HL-60 (cell line): ENCODE measurements at regions not wholly inside any gene's neighbourhood (a gene's known extent, or its start where the extent isn't known, plus 50 kb on each side); places are given as distances from the start of the nearest gene placed in this dataset.

Source experiments
- DNase-seq, 2 experiments: peaks; one replicate each; pipeline ENCODE4 v3.0.0-alpha.2; 2010 to 2020; ENCODE audit warnings: low read depth in 1 of 2, low spot score in 1 of 2
- H3K27ac ChIP-seq: fragments of 250-450 bp; sonication (Bioruptor Pico); replicated peaks from 2 replicates; pipeline ENCODE4 v1.5.1; 2020; ENCODE audit warnings: mild to moderate bottlenecking, moderate library complexity
- H3K27me3 ChIP-seq: fragments of 250-450 bp; sonication (Bioruptor Pico); 2 replicates; pipeline ENCODE4 v1.5.1; 2021; ENCODE audit warnings: mild to moderate bottlenecking, moderate library complexity; ENCODE audit not compliant: insufficient read depth, poor library complexity, severe bottlenecking
- H3K4me3 ChIP-seq: replicated peaks from 2 replicates; pipeline ENCODE4 v1.5.1; 2011; ENCODE audit warnings: mild to moderate bottlenecking, control low read depth, low read length; ENCODE audit not compliant: insufficient read depth
- GABPA ChIP-seq: IDR thresholded peaks from 2 replicates; pipeline ENCODE4 v1.6.1; 2012; ENCODE audit warnings: low read depth
- POLR2AphosphoS5 ChIP-seq: IDR thresholded peaks from 2 replicates; pipeline ENCODE4 v1.6.1; 2012; ENCODE audit warnings: low read depth
- SPI1 ChIP-seq: IDR thresholded peaks from 2 replicates; pipeline ENCODE4 v1.6.1; 2012; ENCODE audit warnings: low read depth, mild to moderate bottlenecking, borderline replicate concordance
- TF ChIP-seq, protein P1 (sequence below): IDR thresholded peaks from one replicate; pipeline ENCODE4 v1.5.1; 2011; ENCODE audit warnings: low read length, control low read depth, inconsistent platforms; ENCODE audit not compliant: insufficient read depth
- TF ChIP-seq, protein P2 (sequence below): IDR thresholded peaks from 2 replicates; pipeline ENCODE4 v1.6.1; 2012; ENCODE audit warnings: low read depth; ENCODE audit not compliant: insufficient replicate concordance

DNA sequence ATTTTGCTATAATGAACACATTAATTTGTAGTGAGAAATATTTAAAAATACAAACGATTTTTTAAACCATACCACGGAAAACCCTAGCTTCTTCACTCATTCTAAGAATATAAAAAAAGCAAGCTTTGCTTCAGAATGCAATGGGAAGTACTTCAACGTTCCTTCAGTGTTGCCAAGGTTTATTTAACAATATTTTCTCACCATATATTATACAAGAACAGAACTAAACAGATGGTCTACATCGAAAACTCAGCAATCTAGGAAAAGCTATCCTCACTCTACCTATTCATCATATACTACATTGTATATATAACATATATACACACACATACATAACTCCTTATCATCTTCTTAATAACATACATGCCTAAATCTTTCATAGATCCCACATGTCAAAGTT, 1047.4 kb downstream of the IGSF11 start:
- H3K27me3 ChIP-seq, result no peaks in the 10 kb centered on the region
- no peak overlapping the region for H3K4me3 ChIP-seq
- no peak for TF ChIP-seq SPI1
- no peak for TF ChIP-seq POLR2AphosphoS5
- no peak for TF ChIP-seq GABPA
- TF ChIP-seq, protein P1, sequence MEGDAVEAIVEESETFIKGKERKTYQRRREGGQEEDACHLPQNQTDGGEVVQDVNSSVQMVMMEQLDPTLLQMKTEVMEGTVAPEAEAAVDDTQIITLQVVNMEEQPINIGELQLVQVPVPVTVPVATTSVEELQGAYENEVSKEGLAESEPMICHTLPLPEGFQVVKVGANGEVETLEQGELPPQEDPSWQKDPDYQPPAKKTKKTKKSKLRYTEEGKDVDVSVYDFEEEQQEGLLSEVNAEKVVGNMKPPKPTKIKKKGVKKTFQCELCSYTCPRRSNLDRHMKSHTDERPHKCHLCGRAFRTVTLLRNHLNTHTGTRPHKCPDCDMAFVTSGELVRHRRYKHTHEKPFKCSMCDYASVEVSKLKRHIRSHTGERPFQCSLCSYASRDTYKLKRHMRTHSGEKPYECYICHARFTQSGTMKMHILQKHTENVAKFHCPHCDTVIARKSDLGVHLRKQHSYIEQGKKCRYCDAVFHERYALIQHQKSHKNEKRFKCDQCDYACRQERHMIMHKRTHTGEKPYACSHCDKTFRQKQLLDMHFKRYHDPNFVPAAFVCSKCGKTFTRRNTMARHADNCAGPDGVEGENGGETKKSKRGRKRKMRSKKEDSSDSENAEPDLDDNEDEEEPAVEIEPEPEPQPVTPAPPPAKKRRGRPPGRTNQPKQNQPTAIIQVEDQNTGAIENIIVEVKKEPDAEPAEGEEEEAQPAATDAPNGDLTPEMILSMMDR, result no peak
- TF ChIP-seq, protein P2, sequence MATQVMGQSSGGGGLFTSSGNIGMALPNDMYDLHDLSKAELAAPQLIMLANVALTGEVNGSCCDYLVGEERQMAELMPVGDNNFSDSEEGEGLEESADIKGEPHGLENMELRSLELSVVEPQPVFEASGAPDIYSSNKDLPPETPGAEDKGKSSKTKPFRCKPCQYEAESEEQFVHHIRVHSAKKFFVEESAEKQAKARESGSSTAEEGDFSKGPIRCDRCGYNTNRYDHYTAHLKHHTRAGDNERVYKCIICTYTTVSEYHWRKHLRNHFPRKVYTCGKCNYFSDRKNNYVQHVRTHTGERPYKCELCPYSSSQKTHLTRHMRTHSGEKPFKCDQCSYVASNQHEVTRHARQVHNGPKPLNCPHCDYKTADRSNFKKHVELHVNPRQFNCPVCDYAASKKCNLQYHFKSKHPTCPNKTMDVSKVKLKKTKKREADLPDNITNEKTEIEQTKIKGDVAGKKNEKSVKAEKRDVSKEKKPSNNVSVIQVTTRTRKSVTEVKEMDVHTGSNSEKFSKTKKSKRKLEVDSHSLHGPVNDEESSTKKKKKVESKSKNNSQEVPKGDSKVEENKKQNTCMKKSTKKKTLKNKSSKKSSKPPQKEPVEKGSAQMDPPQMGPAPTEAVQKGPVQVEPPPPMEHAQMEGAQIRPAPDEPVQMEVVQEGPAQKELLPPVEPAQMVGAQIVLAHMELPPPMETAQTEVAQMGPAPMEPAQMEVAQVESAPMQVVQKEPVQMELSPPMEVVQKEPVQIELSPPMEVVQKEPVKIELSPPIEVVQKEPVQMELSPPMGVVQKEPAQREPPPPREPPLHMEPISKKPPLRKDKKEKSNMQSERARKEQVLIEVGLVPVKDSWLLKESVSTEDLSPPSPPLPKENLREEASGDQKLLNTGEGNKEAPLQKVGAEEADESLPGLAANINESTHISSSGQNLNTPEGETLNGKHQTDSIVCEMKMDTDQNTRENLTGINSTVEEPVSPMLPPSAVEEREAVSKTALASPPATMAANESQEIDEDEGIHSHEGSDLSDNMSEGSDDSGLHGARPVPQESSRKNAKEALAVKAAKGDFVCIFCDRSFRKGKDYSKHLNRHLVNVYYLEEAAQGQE, result no peak
- no peak overlapping the region for H3K27ac ChIP-seq
- DNase-seq, result no peak

DNA sequence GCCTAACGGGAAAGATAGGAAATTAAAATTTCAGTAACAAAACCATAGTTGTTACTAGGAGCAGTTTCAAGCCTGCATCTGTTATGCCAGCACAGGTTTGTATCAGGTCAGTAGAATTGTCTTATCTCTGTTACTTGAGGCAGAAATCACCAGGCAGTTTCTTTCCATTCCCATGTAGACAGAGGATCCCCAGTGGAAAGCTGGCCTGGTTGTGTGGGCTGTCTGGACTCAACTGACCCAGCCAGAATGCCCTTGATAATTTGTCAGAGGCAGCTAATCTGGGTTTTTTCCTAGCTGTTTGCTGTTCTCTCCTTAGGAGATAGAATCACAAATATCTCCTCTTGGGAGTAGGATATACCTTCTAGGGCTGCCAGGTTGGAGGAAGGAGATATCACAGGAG, 1044.7 kb downstream of the IGSF11 start:
- H3K4me3 ChIP-seq, result no peak overlapping the region
- no peak for DNase-seq
- TF ChIP-seq POLR2AphosphoS5 (no peak), SPI1 (no peak), GABPA (no peak)
- TF ChIP-seq, protein P2, result no peak
- TF ChIP-seq, protein P1, result no peak
- no peak overlapping the region for H3K27ac ChIP-seq
- no peaks in the 10 kb centered on the region for H3K27me3 ChIP-seq

DNA sequence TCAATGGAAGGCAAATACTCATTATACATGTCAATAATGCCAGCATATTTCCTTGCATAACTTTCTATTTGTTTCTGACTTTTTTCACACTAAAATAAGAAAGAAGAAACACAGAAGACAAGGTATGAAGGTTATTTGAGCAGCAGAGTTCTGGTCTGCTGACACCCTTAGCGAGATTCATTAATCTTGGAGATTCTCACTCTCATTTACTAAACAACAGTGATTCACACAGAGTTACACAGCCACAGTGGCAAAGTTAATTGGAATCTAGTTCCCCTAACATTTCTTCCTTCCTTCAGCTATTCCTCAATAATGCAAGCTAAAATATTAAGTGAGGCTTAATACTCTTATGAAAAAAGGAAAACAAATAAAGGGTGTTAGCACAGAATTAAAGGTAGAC, 1044.0 kb downstream of the IGSF11 start:
- TF ChIP-seq SPI1 (no peak), GABPA (no peak), POLR2AphosphoS5 (no peak)
- TF ChIP-seq, protein P1, result no peak
- TF ChIP-seq, protein P2, result no peak
- H3K4me3 ChIP-seq, result no peak overlapping the region
- DNase-seq, result no peak
- peaks cover 4% of the 10 kb centered on the region for H3K27me3 ChIP-seq
- no peak overlapping the region for H3K27ac ChIP-seq
